Upper lobe of left lung (tissue), 4 donors: ENCODE measurements at regions not wholly inside any gene's neighbourhood (a gene's known extent, or its start where the extent isn't known, plus 50 kb on each side); places are given as distances from the start of the nearest gene placed in this dataset.

Experiments used
- EP300 ChIP-seq, 4 donors: sonication (generic); formaldehyde crosslinking; IDR thresholded peaks; one replicate each; pipeline ENCODE4 v1.5.1; 2017; ENCODE audit warnings: antibody characterized with exemption in 4 of 4, control low read depth in 2 of 4
- POLR2A ChIP-seq, 4 donors: fragments of 450-650 bp; IDR thresholded peaks; one replicate each; pipeline ENCODE4 v1.5.1; 2016 to 2017; ENCODE audit warnings: antibody characterized with exemption in 4 of 4, mild to moderate bottlenecking in 2 of 4
- POLR2AphosphoS5 ChIP-seq, 2 donors: sonication (generic); formaldehyde crosslinking; IDR thresholded peaks; one replicate each; pipeline ENCODE4 v1.5.1; 2017; ENCODE audit warnings: antibody characterized with exemption in 2 of 2
- TF ChIP-seq, protein P1 (sequence below), 6 experiments: fragments of 450-650 bp in 4 of 6; fragments of 200-600 bp in 2 of 6; sonication (generic) in 2 of 6; IDR thresholded peaks; one replicate each; pipeline ENCODE4 v1.5.1; 2016 to 2019; ENCODE audit warnings: antibody characterized with exemption in 6 of 6

DNA sequence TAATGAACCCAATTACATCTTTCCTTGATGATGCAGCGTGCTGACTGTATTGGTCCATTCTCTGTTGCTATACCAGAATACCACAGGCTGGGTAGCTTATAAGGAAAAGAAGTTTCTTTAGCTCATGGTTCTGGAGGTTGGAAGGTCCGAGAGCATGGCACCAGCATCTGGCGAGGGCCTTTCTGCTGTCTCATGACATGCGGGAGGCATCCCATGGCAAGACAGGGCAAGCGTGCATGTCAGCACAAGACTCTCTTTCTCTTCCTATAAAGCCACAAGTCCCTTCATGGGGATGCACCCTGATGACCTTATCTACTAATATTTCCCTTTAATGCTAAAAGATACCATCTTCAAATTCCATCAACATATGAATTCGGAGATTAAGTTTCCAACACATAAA lies 122.8 kb upstream of the FHL2 start:
- TF ChIP-seq, protein P1, sequence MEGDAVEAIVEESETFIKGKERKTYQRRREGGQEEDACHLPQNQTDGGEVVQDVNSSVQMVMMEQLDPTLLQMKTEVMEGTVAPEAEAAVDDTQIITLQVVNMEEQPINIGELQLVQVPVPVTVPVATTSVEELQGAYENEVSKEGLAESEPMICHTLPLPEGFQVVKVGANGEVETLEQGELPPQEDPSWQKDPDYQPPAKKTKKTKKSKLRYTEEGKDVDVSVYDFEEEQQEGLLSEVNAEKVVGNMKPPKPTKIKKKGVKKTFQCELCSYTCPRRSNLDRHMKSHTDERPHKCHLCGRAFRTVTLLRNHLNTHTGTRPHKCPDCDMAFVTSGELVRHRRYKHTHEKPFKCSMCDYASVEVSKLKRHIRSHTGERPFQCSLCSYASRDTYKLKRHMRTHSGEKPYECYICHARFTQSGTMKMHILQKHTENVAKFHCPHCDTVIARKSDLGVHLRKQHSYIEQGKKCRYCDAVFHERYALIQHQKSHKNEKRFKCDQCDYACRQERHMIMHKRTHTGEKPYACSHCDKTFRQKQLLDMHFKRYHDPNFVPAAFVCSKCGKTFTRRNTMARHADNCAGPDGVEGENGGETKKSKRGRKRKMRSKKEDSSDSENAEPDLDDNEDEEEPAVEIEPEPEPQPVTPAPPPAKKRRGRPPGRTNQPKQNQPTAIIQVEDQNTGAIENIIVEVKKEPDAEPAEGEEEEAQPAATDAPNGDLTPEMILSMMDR (IDR thresholded peaks at IDR 0.05): no peak
- TF ChIP-seq POLR2A (IDR thresholded peaks at IDR 0.05): no peak
- TF ChIP-seq EP300 (IDR thresholded peaks at IDR 0.05): no peak
- TF ChIP-seq POLR2AphosphoS5 (IDR thresholded peaks at IDR 0.05): no peak
